Kidney capillary endothelial cell (primary cell): ENCODE measurements at regions not wholly inside any gene's neighbourhood (a gene's known extent, or its start where the extent isn't known, plus 50 kb on each side); places are given as distances from the start of the nearest gene placed in this dataset.
A peak's percentile ranks its signal among the peaks of the same experiment; 100 is the strongest.

Source experiments
- DNase-seq: peaks from one replicate; pipeline ENCODE4 v3.0.0-alpha.2; 2018; ENCODE audit warnings: low spot score

- DNase-seq, result no peak
These were observed 234.7 kb upstream of the CSF3R start for GRCh38 chr1:36717431-36717830.

- no peak for DNase-seq
These were observed 233.1 kb upstream of the CSF3R start for GRCh38 chr1:36715797-36716196.

GRCh38 chr1:36714301-36714700 is 231.6 kb upstream of the CSF3R start:
- DNase-seq, result no peak

GRCh38 chr1:36711480-36711879 is 228.8 kb upstream of the CSF3R start:
- DNase-seq, result no peak

- no peak for DNase-seq
These were observed 228.2 kb upstream of the CSF3R start for GRCh38 chr1:36710951-36711350.

GRCh38 chr1:36709869-36710481 is 227.3 kb upstream of the CSF3R start:
- DNase-seq, result no peak

- no peak for DNase-seq
These were observed 225.9 kb upstream of the CSF3R start for GRCh38 chr1:36708587-36708986.

GRCh38 chr1:36707221-36707620 is 224.5 kb upstream of the CSF3R start:
- no peak for DNase-seq

GRCh38 chr1:36706416-36706815 is 223.7 kb upstream of the CSF3R start:
- DNase-seq, result no peak

GRCh38 chr1:36705629-36706028 is 222.9 kb upstream of the CSF3R start:
- no peak for DNase-seq

GRCh38 chr1:36703526-36704208 is 221.0 kb upstream of the CSF3R start:
- DNase-seq, result peak; percentile 53

- no peak for DNase-seq
These were observed 220.2 kb upstream of the CSF3R start for GRCh38 chr1:36702963-36703362.

- DNase-seq, result no peak
These were observed 216.6 kb upstream of the CSF3R start for GRCh38 chr1:36699113-36699911.

GRCh38 chr1:36697836-36698605 is 215.3 kb upstream of the CSF3R start:
- no peak for DNase-seq

GRCh38 chr1:36696261-36696940 is 213.7 kb upstream of the CSF3R start:
- DNase-seq, result no peak

- DNase-seq, result no peak
These were observed 210.9 kb upstream of the CSF3R start for GRCh38 chr1:36693603-36694002.

- DNase-seq, result no peak
These were observed 210.4 kb upstream of the CSF3R start for GRCh38 chr1:36693161-36693525.

- DNase-seq, result no peak
These were observed 209.9 kb upstream of the CSF3R start for GRCh38 chr1:36692465-36693160.

- DNase-seq, result no peak
These were observed 208.7 kb upstream of the CSF3R start for GRCh38 chr1:36691374-36691773.

- DNase-seq, result no peak
These were observed 207.3 kb upstream of the CSF3R start for GRCh38 chr1:36689992-36690391.

GRCh38 chr1:36687312-36687711 is 204.6 kb upstream of the CSF3R start:
- no peak for DNase-seq
